MCF 10A (cell line): ENCODE measurements at regions not wholly inside any gene's neighbourhood (a gene's known extent, or its start where the extent isn't known, plus 50 kb on each side); places are given as distances from the start of the nearest gene placed in this dataset.
A peak's percentile ranks its signal among the peaks of the same experiment; 100 is the strongest.
"Not testable (repeated sequence)": the region's sequence is repeated elsewhere in the genome, so short reads cannot be mapped to it uniquely, and the experiment has no call there.

ENCODE experiments used
- BruUV-seq: library from RNA; stranded (reverse); fragments of 400-500 nt; replicated peaks from 2 replicates; lab custom pipeline; 2021; lab: Mats Ljungman, UMichigan
- CTCF ChIA-PET: fragments of 300-600 bp; sonication (Branson Sonifier 250); formaldehyde crosslinking; extraction: SDS; loops from one replicate; lab custom pipeline; 2021; ENCODE audit warnings: antibody characterized with exemption, inconsistent platforms; lab: Yijun Ruan, JAX
- POLR2A ChIA-PET: fragments of 300-600, 350-650 bp; sonication (Branson Sonifier 250); formaldehyde crosslinking; extraction: SDS; loops from one replicate; lab custom pipeline; 2020; ENCODE audit warnings: antibody characterized with exemption, inconsistent platforms; lab: Yijun Ruan, JAX
- DNase-seq: peaks from one replicate; pipeline ENCODE4 v3.0.0-alpha.2; 2018; ENCODE audit not compliant: unreplicated experiment
- H3K27ac Mint-ChIP-seq: one replicate; pipeline ENCODE4 v1.8.0; 2022; ENCODE audit warnings: mild to moderate bottlenecking, low read depth, mixed read lengths; ENCODE audit not compliant: unreplicated experiment
- H3K27me3 Mint-ChIP-seq: one replicate; pipeline ENCODE4 v1.8.0; 2022; ENCODE audit warnings: mixed read lengths; ENCODE audit not compliant: insufficient read depth, unreplicated experiment
- H3K36me3 Mint-ChIP-seq: one replicate; pipeline ENCODE4 v1.8.0; 2022; ENCODE audit warnings: mild to moderate bottlenecking, moderate library complexity, mixed read lengths; ENCODE audit not compliant: insufficient read depth, unreplicated experiment
- H3K4me1 Mint-ChIP-seq: one replicate; pipeline ENCODE4 v1.8.0; 2022; ENCODE audit warnings: mixed read lengths; ENCODE audit not compliant: insufficient read depth, unreplicated experiment
- H3K4me3 Mint-ChIP-seq: one replicate; pipeline ENCODE4 v1.8.0; 2022; ENCODE audit warnings: mild to moderate bottlenecking, moderate library complexity, mixed read lengths; ENCODE audit not compliant: unreplicated experiment
- H3K9me3 Mint-ChIP-seq: one replicate; pipeline ENCODE4 v1.8.0; 2022; ENCODE audit warnings: mixed read lengths; ENCODE audit not compliant: unreplicated experiment
- intact Hi-C: fragments of 100-400 bp; cut with micrococcal nuclease; formaldehyde crosslinking; loops from 2 replicates; pipeline ENCODE4 v1.14.1; 2022
- TF ChIP-seq, protein P1 (sequence below): fragments of 200-600 bp; IDR thresholded peaks from one replicate; pipeline ENCODE4 v1.8.0; 2022; ENCODE audit warnings: antibody characterized with exemption, mild to moderate bottlenecking; ENCODE audit not compliant: unreplicated experiment

GRCh38 chr7:29647020-29647654 is 83.5 kb downstream of the PRR15 start:
- intact Hi-C loops: no loop called here
- no peak overlapping the region for H3K4me3 Mint-ChIP-seq
- no peaks in the 10 kb centered on the region for H3K27me3 Mint-ChIP-seq
- POLR2A ChIA-PET: interaction anchor here (1.0 kb wide), 1 partner anchor 55 kb away, joined by 3 read pairs; no protein-coding TSS in a partner anchor
- no peaks in the 10 kb centered on the region for H3K9me3 Mint-ChIP-seq
- H3K4me1 Mint-ChIP-seq: no peaks in the 10 kb centered on the region
- TF ChIP-seq, protein P1, sequence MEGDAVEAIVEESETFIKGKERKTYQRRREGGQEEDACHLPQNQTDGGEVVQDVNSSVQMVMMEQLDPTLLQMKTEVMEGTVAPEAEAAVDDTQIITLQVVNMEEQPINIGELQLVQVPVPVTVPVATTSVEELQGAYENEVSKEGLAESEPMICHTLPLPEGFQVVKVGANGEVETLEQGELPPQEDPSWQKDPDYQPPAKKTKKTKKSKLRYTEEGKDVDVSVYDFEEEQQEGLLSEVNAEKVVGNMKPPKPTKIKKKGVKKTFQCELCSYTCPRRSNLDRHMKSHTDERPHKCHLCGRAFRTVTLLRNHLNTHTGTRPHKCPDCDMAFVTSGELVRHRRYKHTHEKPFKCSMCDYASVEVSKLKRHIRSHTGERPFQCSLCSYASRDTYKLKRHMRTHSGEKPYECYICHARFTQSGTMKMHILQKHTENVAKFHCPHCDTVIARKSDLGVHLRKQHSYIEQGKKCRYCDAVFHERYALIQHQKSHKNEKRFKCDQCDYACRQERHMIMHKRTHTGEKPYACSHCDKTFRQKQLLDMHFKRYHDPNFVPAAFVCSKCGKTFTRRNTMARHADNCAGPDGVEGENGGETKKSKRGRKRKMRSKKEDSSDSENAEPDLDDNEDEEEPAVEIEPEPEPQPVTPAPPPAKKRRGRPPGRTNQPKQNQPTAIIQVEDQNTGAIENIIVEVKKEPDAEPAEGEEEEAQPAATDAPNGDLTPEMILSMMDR: no peak
- no peak overlapping the region for H3K27ac Mint-ChIP-seq
- H3K36me3 Mint-ChIP-seq: peaks cover 5% of the 10 kb centered on the region
- DNase-seq: no peak
- BruUV-seq: no TSS peak
- CTCF ChIA-PET: interaction anchor here (1.3 kb wide), 1 partner anchor 12 kb away, joined by 4 read pairs; no protein-coding TSS in a partner anchor

- DNase-seq, H3K9me3 Mint-ChIP-seq: not testable (repeated sequence)
These were observed 84.1 kb downstream of the PRR15 start for GRCh38 chr7:29647691-29648210.

DNA sequence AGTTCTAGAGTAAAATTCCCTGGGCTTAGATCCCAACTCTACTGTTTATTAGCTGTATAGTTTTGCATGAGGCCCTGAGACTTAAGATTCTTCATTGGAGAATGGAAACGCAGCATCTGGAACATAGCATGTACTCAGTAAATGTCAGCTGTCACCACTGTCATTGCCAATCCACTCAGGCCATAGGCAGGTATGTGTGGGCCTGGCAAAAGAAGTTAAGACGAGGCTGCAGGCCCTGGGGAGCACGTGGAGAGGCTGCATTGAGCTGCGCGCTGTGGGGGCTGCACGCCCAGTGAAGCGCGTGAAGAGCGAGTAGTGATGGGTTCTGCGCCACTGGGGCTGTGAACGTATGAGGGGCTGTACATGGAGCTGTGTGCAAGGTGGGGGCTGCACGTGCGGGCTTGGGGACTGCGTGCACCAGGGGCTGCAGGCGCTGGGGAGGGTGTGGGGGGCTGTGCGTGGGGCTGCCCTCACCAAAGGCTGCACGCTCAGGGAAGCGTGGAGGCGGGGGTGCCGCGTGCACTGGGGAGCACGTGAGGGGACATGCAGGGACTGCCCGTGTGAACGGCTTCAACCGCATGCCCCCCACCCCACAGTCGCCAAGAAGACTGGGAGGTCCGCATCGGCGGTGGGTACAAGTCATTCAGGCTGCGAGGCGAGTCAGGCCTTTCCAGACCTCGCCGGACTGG is 85.5 kb downstream of the PRR15 start:
- intact Hi-C loops: no loop called here
- DNase-seq: no peak
- TF ChIP-seq, protein P1: no peak
- Mint-ChIP-seq H3K4me1 (no peaks in the 10 kb centered on the region), H3K27me3 (no peaks in the 10 kb centered on the region), H3K9me3 (no peaks in the 10 kb centered on the region), H3K27ac (no peak overlapping the region), H3K36me3 (peaks cover 5% of the 10 kb centered on the region), H3K4me3 (no peak overlapping the region)
- ChIA-PET POLR2A (no interaction called here), CTCF (interaction anchor here (0.9 kb wide), 1 partner anchor 17 kb away, joined by 4 read pairs; no protein-coding TSS in a partner anchor)
- BruUV-seq: no TSS peak

More at GRCh38 chr7:29647691-29648210, 84.1 kb downstream of the PRR15 start:
- POLR2A ChIA-PET: interaction anchor here (1.0 kb wide), 1 partner anchor 55 kb away, joined by 3 read pairs; no protein-coding TSS in a partner anchor
- H3K27me3 Mint-ChIP-seq, H3K4me1 Mint-ChIP-seq, H3K27ac Mint-ChIP-seq, H3K36me3 Mint-ChIP-seq, H3K4me3 Mint-ChIP-seq, intact Hi-C loops: not testable (repeated sequence)
- TSS peak; percentile 19 for BruUV-seq
- CTCF ChIA-PET: interaction anchor here (1.3 kb wide), 1 partner anchor 12 kb away, joined by 4 read pairs; no protein-coding TSS in a partner anchor

GRCh38 chr7:29649876-29650275 is 86.2 kb downstream of the PRR15 start:
- ChIA-PET POLR2A (no interaction called here), CTCF (interaction anchor here (0.9 to 2.1 kb wide), 2 partner anchors 14 to 17 kb away, joined by 4 to 9 read pairs; no protein-coding TSS in a partner anchor)
- intact Hi-C loops: no loop called here
- TF ChIP-seq, protein P1: no peak
- Mint-ChIP-seq H3K4me1 (no peaks in the 10 kb centered on the region), H3K27ac (no peak overlapping the region), H3K9me3 (no peaks in the 10 kb centered on the region), H3K4me3 (no peak overlapping the region), H3K36me3 (peaks cover 5% of the 10 kb centered on the region), H3K27me3 (no peaks in the 10 kb centered on the region)
- BruUV-seq: no TSS peak
- DNase-seq: no peak
